WI38 (cell line): ENCODE measurements at regions not wholly inside any gene's neighbourhood (a gene's known extent, or its start where the extent isn't known, plus 50 kb on each side); places are given as distances from the start of the nearest gene placed in this dataset.

Source experiments
- H3K4me3 ChIP-seq: 2 replicates; pipeline ENCODE4 v1.5.1; 2011; ENCODE audit warnings: low read depth, mild to moderate bottlenecking, control low read depth, low read length
- CTCF ChIP-seq: IDR thresholded peaks from 2 replicates; pipeline ENCODE4 v1.5.1; 2012; ENCODE audit warnings: low read depth, mild to moderate bottlenecking, control low read depth, low read length

GRCh38 chr9:136611606-136612005, 51.1 kb upstream of the EGFL7 start:
- no peak for TF ChIP-seq CTCF
- no peak overlapping the region for H3K4me3 ChIP-seq

GRCh38 chr9:136611119-136611518, 51.6 kb upstream of the EGFL7 start:
- no peak overlapping the region for H3K4me3 ChIP-seq
- TF ChIP-seq CTCF = no peak

- no peak for TF ChIP-seq CTCF
- no peak overlapping the region for H3K4me3 ChIP-seq
Measured at GRCh38 chr9:136610426-136610825, 52.3 kb upstream of the EGFL7 start.

- no peak for TF ChIP-seq CTCF
- no peak overlapping the region for H3K4me3 ChIP-seq
Measured at GRCh38 chr9:136609838-136610311, 52.8 kb upstream of the EGFL7 start.

GRCh38 chr9:136609160-136609475, 53.6 kb upstream of the EGFL7 start:
- TF ChIP-seq CTCF = no peak
- H3K4me3 ChIP-seq = no peak overlapping the region

GRCh38 chr9:136608348-136609159, 54.2 kb upstream of the EGFL7 start:
- no peak overlapping the region for H3K4me3 ChIP-seq
- TF ChIP-seq CTCF = no peak

- TF ChIP-seq CTCF = no peak
- no peak overlapping the region for H3K4me3 ChIP-seq
Measured at GRCh38 chr9:136607334-136607919, 55.3 kb upstream of the EGFL7 start.
